GM12865 (cell line): ENCODE measurements at regions not wholly inside any gene's neighbourhood (a gene's known extent, or its start where the extent isn't known, plus 50 kb on each side); places are given as distances from the start of the nearest gene placed in this dataset.

ENCODE experiments used
- DNase-seq: peaks from one replicate; pipeline ENCODE4 v3.0.0; 2010; ENCODE audit warnings: low read depth
- H3K4me3 ChIP-seq: 2 replicates; pipeline ENCODE4 v1.5.1; 2011; ENCODE audit warnings: mild to moderate bottlenecking, low read depth, low read length, control low read depth
- TF ChIP-seq, protein P1 (sequence below): IDR thresholded peaks from 2 replicates; pipeline ENCODE4 v1.5.1; 2011; ENCODE audit warnings: low read length, control low read depth, low read depth, inconsistent platforms; ENCODE audit not compliant: insufficient read depth; ENCODE audit errors: missing control alignments

DNA sequence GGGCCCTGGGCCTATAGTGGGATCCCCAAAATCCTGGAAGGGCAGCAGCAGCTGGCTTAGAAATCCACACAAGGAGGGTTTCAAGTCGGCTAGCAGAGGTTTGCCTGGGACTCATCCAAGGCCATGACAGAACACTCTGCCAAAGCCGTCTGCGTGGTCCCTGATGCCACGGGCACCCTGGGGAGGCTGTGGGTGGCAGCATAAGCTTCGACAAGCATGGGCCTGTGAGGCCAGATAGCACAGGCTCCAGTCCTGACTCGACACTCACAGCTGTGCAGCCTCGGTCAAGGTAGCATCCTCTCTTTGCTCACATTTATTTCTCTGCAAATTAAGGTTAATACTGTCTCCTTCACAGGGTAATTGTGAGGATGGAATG is 138.3 kb downstream of the JCAD start:
- no peak for DNase-seq
- TF ChIP-seq, protein P1, sequence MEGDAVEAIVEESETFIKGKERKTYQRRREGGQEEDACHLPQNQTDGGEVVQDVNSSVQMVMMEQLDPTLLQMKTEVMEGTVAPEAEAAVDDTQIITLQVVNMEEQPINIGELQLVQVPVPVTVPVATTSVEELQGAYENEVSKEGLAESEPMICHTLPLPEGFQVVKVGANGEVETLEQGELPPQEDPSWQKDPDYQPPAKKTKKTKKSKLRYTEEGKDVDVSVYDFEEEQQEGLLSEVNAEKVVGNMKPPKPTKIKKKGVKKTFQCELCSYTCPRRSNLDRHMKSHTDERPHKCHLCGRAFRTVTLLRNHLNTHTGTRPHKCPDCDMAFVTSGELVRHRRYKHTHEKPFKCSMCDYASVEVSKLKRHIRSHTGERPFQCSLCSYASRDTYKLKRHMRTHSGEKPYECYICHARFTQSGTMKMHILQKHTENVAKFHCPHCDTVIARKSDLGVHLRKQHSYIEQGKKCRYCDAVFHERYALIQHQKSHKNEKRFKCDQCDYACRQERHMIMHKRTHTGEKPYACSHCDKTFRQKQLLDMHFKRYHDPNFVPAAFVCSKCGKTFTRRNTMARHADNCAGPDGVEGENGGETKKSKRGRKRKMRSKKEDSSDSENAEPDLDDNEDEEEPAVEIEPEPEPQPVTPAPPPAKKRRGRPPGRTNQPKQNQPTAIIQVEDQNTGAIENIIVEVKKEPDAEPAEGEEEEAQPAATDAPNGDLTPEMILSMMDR = no peak
- H3K4me3 ChIP-seq = no peak overlapping the region

GRCh38 chr10:29920408-29921070 is 138.8 kb downstream of the JCAD start:
- TF ChIP-seq, protein P1 = no peak
- DNase-seq = no peak
- H3K4me3 ChIP-seq = no peak overlapping the region

DNA sequence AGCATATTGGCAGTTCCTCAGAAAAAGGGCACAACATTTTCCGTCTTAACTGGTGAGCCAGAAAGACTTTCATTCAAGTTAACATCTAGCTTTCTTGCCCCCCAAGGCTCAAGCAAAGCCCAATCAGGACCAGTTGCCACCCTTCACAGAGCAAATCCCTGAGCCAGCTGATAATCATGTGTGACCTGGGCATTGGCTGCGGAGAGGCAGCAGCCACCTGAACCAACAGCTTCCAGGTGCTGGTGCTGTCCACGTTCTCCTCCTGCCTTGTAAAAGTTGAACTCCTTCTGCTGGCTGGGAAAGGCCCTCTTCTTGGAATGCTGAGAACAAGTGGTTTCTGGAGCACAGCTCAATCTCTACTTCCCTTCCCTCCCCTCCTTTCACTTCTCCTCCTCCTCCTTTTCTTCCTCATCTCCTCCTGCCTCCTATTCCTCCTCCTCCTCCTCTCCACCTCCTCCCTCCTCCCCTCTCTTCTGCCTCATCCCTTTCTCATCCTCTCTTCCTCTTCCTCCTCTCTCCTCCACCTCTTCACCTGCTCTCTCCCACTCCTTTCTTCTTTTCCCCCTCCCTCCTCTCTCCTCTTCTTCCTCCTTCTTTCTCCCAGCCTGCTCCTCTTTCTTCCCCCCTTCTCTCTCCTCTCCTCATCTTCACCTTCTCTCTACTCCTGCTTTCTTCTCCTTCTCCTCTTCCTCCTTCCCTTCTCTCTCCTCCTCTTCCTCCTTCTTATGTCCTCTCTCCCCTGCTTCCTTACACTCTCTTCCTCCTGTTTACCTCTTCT is 140.6 kb downstream of the JCAD start:
- TF ChIP-seq, protein P1 = no peak
- no peak overlapping the region for H3K4me3 ChIP-seq

GRCh38 chr10:29917311-29917710 is 142.1 kb downstream of the JCAD start:
- TF ChIP-seq, protein P1 = no peak
- H3K4me3 ChIP-seq = no peak overlapping the region
- no peak for DNase-seq

More for the DNA sequence above, 140.6 kb downstream of the JCAD start:
- no peak for DNase-seq

- no peak overlapping the region for H3K4me3 ChIP-seq
- TF ChIP-seq, protein P1 = no peak
- DNase-seq = no peak
Observed at GRCh38 chr10:29916669-29917068, 142.7 kb downstream of the JCAD start.

- no peak for DNase-seq
- no peak overlapping the region for H3K4me3 ChIP-seq
- TF ChIP-seq, protein P1 = no peak
Observed at GRCh38 chr10:29914986-29915785, 144.2 kb downstream of the JCAD start.
